HG02970 (cell line): ENCODE measurements at regions not wholly inside any gene's neighbourhood (a gene's known extent, or its start where the extent isn't known, plus 50 kb on each side); places are given as distances from the start of the nearest gene placed in this dataset.
A peak's percentile ranks its signal among the peaks of the same experiment; 100 is the strongest.

Source experiments
- ATAC-seq: cut with Tn5 transposase; IDR thresholded peaks from one replicate; pipeline ENCODE4 v1.9.1; 2021; ENCODE audit warnings: mild to moderate bottlenecking, moderate library complexity, moderate number of reproducible peaks; ENCODE audit not compliant: unreplicated experiment, low FRiP score

- ATAC-seq: no peak
These were observed 194.0 kb upstream of the HHIP start for GRCh38 chr4:144451766-144452450.

- no peak for ATAC-seq
These were observed 189.8 kb upstream of the HHIP start for GRCh38 chr4:144456196-144456595.

GRCh38 chr4:144461906-144462305, 184.1 kb upstream of the HHIP start:
- no peak for ATAC-seq

GRCh38 chr4:144463236-144463635, 182.7 kb upstream of the HHIP start:
- ATAC-seq: no peak

GRCh38 chr4:144463896-144464295, 182.1 kb upstream of the HHIP start:
- no peak for ATAC-seq

GRCh38 chr4:144465546-144465945, 180.4 kb upstream of the HHIP start:
- ATAC-seq: no peak

- ATAC-seq: no peak
These were observed 165.9 kb upstream of the HHIP start for GRCh38 chr4:144480068-144480467.

- no peak for ATAC-seq
These were observed 156.1 kb upstream of the HHIP start for GRCh38 chr4:144489831-144490230.

GRCh38 chr4:144494280-144494679, 151.7 kb upstream of the HHIP start:
- no peak for ATAC-seq

- ATAC-seq: no peak
These were observed 150.0 kb upstream of the HHIP start for GRCh38 chr4:144495944-144496343.

- no peak for ATAC-seq
These were observed 146.2 kb upstream of the HHIP start for GRCh38 chr4:144499777-144500176.

GRCh38 chr4:144501231-144501780, 144.7 kb upstream of the HHIP start:
- no peak for ATAC-seq

- ATAC-seq: no peak
These were observed 141.1 kb upstream of the HHIP start for GRCh38 chr4:144504883-144505282.

GRCh38 chr4:144507311-144508101, 138.4 kb upstream of the HHIP start:
- ATAC-seq: no peak

GRCh38 chr4:144509088-144510015, 136.6 kb upstream of the HHIP start:
- ATAC-seq: no peak

- no peak for ATAC-seq
These were observed 131.2 kb upstream of the HHIP start for GRCh38 chr4:144514736-144515135.

- ATAC-seq: no peak
These were observed 127.6 kb upstream of the HHIP start for GRCh38 chr4:144518181-144518895.

- no peak for ATAC-seq
These were observed 114.1 kb upstream of the HHIP start for GRCh38 chr4:144531841-144532240.

GRCh38 chr4:144547678-144548298, 98.2 kb upstream of the HHIP start:
- peak; percentile 99 for ATAC-seq

GRCh38 chr4:144556636-144557035, 89.3 kb upstream of the HHIP start:
- ATAC-seq: no peak
